AG10803 (cell line): ENCODE measurements at regions not wholly inside any gene's neighbourhood (a gene's known extent, or its start where the extent isn't known, plus 50 kb on each side); places are given as distances from the start of the nearest gene placed in this dataset.

Experiments
- DNase-seq: peaks from one replicate; pipeline ENCODE4 v3.0.0; 2010; ENCODE audit warnings: low read depth
- H3K4me3 ChIP-seq: 2 replicates; pipeline ENCODE4 v1.5.1; 2011; ENCODE audit warnings: mild to moderate bottlenecking, low read length, control low read depth
- TF ChIP-seq, protein P1 (sequence below): conservative IDR thresholded peaks from 2 replicates; pipeline ENCODE4 v1.5.1; 2011; ENCODE audit warnings: mild to moderate bottlenecking, low read length, control low read depth, inconsistent platforms

DNA sequence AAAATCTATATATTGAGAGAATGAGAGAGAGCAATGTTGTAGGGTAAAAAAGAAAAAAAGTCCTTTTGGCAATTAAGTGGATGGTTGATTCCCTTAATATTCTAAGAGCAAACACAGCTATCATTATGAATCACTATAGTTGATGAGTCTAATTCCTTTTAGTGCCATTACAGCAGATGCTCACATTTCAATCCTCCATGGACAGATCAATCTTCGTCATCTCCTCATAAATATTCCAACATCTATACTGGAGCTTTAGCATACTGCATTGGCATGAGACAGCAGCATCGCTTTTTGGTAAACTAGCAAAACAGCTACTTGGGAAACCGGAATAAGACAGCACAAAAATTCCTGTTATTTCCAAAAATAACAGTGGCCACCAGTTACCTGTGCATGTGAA lies 796.7 kb downstream of the QKI start:
- H3K4me3 ChIP-seq, result no peak overlapping the region
- no peak for DNase-seq
- TF ChIP-seq, protein P1, sequence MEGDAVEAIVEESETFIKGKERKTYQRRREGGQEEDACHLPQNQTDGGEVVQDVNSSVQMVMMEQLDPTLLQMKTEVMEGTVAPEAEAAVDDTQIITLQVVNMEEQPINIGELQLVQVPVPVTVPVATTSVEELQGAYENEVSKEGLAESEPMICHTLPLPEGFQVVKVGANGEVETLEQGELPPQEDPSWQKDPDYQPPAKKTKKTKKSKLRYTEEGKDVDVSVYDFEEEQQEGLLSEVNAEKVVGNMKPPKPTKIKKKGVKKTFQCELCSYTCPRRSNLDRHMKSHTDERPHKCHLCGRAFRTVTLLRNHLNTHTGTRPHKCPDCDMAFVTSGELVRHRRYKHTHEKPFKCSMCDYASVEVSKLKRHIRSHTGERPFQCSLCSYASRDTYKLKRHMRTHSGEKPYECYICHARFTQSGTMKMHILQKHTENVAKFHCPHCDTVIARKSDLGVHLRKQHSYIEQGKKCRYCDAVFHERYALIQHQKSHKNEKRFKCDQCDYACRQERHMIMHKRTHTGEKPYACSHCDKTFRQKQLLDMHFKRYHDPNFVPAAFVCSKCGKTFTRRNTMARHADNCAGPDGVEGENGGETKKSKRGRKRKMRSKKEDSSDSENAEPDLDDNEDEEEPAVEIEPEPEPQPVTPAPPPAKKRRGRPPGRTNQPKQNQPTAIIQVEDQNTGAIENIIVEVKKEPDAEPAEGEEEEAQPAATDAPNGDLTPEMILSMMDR, result no peak

DNA sequence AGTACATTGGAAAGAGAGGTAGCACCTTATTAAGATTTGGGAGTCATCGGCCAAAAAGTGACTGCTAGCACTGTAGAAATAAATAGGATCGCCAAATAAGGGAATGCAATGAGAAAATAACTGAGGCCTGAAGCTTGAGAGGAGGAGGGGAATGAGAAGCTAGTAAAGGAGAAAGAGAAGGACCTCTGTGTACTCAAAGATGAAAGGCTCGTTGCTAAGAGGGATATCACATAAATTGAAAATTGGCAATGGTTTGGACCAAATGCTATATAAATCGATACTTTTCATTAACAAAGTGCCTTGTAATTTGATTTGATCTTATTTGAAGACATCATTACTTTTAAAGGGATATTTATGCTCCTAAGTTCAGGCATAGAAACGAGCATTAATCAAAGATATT lies 796.3 kb downstream of the QKI start:
- no peak overlapping the region for H3K4me3 ChIP-seq
- TF ChIP-seq, protein P1, result no peak
- no peak for DNase-seq

DNA sequence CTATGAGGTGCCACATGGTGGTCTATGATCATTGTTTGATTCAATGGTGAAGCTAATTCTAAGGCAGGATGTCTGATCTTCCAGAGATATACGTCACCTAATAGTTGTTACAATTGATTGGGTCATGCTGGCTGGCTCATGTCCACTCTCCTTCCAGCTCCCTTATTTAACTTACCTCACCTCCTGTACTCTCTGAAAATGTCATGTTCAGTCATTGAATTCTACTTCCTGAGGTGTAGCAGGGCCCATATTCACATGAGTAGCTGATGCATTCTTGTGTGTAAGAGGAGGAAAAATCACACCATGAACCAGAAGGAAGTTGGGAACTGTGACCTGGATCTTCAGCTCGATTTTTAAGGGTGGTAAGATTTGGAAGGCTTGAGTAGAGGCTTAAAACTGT lies 795.8 kb downstream of the QKI start:
- TF ChIP-seq, protein P1, result no peak
- DNase-seq, result no peak
- no peak overlapping the region for H3K4me3 ChIP-seq

GRCh38 chr6:164208371-164208770 lies 793.9 kb downstream of the QKI start:
- no peak overlapping the region for H3K4me3 ChIP-seq
- TF ChIP-seq, protein P1, result no peak
- DNase-seq, result no peak

DNA sequence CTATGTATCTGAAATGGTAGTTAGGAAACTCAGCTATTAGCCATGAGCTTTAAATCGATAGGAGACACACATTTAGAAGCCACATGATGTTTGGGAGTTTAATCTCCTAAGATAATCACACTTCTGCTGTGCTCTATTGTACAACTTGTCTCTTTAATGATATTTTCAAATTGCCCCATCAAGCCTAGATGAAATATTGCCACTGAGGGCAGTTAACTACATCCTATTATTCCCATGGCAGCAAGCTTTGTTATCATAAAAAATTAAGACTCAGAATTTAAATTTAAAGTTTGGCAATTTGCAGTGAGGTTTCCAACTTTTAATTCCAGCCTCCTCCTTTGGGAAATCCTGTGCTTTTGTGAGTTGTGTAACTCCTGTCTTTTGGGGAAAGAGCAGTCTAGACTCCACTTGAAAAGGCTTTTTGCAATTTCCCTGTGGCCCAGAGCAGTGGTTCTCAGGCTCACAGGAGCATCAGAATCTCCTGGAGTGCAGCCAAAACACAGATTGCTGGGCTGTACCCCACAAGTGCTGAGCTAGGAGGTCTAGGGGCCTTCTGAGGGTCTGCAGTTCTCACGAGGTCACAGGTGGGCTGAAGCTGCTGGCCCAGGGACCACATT lies 792.4 kb downstream of the QKI start:
- H3K4me3 ChIP-seq, result no peak overlapping the region
- DNase-seq, result no peak
- TF ChIP-seq, protein P1, result no peak

- DNase-seq, result peak; percentile 20
- TF ChIP-seq, protein P1, result no peak
- H3K4me3 ChIP-seq, result no peak overlapping the region
These were observed 785.6 kb downstream of the QKI start for GRCh38 chr6:164200071-164200470.

DNA sequence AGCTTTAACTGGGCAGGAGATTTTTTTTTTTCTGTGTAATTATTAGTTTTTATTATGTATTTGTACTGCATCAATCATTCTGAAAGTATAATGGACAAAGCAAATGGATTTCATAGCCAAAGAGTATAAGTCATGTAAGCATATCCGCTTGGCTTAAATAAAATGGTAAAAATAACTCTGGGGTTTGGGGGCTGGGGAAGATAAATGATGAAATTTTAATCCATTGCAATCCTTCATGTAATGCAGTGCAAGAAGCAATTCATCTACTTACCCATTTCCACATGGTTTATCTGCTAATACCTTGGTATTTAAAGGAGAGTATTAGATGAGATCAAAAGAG lies 781.4 kb downstream of the QKI start:
- TF ChIP-seq, protein P1, result no peak
- peak; percentile 1 for DNase-seq
- H3K4me3 ChIP-seq, result no peak overlapping the region
